Stimulated activated CD4-positive, alpha-beta T cell treated with anti-CD3 and anti-CD28 coated beads, Interleukin-12 subunit alpha, Interleukin-12 subunit beta, amount 100 ng/mL, for 4 hours (primary cell): ENCODE measurements at regions not wholly inside any gene's neighbourhood (a gene's known extent, or its start where the extent isn't known, plus 50 kb on each side); places are given as distances from the start of the nearest gene placed in this dataset.
"Not testable (repeated sequence)": the region's sequence is repeated elsewhere in the genome, so short reads cannot be mapped to it uniquely, and the experiment has no call there.

ENCODE experiments used
- DNase-seq: peaks from one replicate; pipeline ENCODE4 v3.0.0-alpha.2; 2020

DNA sequence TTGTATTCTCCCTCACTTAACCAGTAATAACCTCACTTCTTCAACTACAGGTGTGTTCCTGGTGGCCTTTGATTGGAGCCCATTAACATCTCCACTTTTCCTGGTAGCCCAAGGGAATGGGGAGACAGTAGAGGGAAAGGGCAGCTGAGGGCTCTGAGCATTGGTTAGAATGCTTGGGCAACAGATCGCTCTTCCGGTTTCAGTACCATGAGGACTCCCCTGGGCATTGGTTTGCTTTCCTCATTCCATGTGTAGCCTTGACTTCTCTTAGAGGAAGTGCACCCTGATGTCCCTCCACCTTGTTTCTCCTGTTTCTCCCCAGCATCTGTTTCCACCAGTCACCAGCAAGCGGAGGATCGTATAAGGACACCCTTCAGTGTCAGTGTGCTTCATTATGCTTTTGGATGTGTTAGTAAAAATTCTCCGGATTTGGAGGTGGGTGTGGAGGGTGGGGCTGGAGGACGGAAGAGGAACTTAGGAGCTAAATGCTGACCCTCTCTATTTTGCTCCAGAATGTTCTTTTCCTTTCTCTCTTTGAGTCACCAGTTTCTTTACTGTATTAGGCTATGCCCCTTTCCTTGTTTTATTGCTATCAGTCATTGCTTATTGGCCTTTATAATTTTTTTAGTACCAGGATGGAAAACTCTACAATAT is 50.6 kb upstream of the ZNG1B start:
- not testable (repeated sequence) for DNase-seq

DNA sequence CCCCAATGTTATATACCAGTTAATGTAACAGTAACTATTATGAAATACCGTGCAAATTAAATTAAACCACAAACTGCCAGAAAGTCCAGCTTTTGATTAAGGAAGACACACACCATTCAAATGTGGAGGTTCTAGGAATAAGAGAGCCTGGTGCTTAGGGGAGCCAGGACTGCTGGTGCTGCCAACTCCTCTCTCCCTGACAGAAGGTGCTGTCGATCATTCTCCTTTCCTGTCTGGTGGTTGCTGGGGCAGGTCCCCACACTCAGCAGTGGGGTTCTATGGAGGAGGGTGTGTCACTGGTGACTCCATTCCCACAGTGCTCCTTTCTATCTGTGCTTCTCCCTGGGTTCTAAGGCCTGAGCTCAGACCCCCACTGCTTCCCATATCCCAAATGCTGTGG is 57.9 kb upstream of the ZNG1B start:
- not testable (repeated sequence) for DNase-seq

DNA sequence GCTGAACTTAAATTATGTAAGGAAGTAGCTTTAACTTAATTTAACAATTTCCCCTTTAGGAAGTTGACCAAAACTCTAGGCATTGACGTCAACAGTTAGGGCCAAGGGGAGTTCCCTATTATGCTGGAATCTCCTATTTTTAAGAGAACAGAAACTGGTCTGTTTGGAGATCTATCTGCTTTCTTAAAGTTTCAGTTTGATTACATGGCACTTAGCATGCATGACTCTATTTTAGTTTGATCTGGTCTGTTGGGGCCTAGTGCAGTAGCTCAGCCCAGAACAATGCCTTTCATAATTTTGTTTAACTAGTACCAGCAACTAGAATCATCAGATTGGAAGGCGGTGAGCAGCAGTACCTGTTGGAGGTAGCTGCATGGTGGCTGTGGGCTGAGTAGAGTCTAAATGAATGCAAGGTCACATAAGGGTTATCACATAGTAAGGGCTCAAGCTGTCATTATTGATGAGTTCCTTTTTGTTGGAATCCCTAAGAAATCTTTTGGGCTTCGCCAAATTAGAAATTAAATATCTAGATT is 60.5 kb upstream of the ZNG1B start:
- DNase-seq: no peak

DNA sequence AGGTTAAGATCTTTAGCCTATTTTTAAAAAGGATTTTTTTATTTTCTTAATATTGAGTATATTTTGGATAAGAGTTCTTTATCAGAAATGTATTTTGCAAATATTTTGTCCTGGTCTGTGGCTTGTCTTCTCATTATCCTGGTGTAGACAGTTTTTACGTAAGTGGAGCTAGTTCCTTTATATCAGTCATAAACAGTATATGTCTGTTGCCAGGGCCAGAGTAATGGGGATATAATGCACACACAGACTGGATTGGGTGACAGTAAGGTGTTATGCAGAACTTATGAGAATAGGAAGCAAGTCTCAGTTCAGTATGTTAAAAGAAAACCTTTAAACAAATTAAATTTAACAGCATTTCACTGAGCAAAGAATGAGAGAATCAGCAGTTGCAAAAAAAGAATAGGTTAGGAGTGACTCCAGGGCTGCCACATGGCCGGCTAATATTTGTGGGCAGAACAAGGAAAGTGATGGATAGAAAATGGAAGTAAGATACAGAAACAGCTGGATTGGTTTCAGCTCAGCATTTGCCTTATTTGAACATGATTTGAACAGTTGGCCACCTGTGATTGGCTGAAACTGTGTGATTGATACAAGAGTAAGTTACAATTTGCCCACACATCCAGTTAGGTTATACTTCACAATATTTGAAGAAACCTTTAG is 61.1 kb upstream of the ZNG1B start:
- DNase-seq: no peak

DNA sequence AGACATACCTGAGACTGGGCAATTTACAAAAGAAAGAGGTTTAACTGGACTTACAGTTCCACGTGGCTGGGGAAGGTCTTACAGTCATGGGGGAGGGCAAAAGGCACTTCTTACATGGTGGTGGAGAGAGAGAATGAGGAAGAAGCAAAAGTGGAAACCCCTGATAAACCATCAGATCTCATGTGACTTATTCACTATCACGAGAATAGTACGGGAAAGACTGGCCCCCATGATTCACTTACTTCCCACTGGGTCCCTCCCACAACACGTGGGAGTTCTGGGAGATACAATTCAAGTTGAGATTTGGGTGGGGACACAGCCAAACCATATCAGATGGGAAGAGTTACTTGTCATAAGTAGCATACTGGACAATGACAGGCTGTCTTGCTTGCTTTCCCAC is 62.6 kb upstream of the ZNG1B start:
- DNase-seq: not testable (repeated sequence)

DNA sequence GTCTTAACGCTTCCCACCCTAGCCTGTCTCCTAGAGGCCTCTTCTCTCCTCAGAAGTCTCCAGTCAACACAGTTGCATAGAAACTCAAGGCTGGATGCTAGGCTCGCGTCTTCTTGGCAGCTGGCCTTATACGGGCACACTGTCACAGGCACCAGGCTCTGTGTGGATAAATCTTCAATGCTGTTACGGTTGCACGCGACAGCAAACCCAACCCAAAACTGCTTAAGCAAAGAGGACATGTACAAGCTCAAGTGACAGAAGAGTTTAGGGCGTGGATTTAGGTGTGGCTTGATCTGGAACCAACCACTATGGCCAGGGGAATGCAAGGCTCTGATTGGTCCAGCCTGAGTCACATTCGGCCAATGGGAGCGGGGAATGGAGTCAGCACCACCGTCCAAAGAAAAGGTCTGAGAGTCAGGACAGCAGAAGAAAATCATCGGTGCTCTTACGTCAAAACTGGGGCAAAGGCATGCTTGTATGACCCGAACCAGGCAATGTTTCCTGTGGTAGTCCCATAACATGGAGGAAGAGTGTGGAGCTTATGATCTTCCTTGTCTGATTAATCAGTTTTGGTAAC is 65.1 kb upstream of the ZNG1B start:
- not testable (repeated sequence) for DNase-seq

DNA sequence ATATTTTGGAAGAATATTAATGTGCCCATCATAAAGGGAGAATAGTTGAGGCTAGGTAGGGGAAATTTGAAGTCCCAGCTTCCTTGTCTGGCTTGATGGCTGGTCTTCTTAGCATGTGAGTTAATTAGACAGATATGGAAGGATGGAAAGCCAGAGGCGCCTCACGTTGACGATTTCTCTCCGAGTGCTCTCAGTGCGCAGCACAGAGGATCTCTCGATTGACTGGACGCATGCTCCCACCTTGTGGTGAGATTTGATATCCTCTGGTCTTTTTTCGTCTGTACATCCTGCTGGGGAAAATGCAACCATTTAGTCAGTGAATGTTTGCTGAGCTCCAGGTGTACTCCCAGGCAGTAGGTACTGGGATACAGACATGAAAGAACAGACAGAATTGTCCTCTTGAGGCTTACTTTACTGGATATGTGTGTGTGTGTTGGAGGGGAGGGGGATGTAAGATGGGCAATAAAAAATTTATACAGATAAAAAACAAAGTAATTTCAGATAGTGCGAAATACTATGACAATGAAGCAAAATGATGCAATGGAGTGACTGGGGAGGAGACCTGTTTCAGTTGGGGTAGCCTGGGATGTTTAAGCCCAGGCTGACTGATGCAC is 66.9 kb upstream of the ZNG1B start:
- DNase-seq: peak; percentile 49

DNA sequence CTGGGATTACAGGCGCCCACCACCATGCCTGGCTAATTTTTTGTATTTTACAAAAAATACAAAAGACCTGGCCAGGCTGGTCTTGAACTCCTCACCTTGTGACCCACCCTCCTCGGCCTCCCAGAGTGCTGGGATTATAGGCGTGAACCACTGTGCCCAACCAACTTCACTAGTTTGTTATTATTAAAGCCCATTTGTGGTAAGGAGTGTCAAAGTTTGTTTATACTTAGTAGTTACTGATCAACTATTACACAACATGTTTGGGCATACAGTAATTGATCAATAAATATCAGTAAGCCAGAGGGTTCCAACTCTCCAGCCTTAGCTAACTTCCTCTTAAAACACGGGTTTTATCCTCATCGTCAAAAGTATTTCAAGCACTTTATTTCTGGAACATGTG is 67.5 kb upstream of the ZNG1B start:
- DNase-seq: no peak

DNA sequence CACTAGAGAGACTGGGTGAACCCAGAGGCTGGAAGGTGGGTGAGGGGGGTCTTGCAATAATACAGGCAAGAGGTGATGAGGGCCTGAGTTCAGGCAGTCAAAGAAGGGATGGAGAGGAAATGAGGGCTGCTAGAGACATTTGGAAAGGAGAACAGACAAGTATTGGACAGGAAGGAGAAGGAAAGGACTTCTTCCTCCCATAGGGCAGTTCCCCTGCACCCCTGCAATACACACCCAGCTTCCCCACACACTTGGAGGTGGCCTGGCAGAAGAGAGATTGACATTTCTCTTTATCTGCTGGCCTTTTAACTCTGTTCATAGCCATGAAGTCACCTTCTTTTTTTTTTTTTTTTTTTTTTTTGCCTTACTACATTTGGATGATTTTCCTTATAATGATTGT is 68.9 kb upstream of the ZNG1B start:
- DNase-seq: not testable (repeated sequence)

DNA sequence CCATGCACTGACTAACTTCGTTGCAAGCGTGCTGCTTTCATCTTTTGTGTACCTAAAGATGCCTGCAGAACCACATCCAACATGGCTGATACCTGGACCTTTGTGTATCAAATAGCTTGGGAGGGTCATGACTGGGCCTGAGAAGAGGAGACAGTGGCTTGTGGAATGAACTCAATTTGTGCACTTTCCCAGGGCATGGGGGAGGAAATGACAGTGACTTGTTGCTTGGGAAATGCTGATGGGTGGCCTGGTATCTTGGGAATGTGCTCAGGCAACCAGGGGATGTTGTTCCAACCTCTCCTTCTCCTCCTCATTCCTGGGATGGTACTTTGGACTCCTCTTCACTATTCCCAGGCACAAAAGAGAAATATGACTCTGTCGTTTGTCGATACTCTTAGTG is 70.7 kb upstream of the ZNG1B start:
- not testable (repeated sequence) for DNase-seq

DNA sequence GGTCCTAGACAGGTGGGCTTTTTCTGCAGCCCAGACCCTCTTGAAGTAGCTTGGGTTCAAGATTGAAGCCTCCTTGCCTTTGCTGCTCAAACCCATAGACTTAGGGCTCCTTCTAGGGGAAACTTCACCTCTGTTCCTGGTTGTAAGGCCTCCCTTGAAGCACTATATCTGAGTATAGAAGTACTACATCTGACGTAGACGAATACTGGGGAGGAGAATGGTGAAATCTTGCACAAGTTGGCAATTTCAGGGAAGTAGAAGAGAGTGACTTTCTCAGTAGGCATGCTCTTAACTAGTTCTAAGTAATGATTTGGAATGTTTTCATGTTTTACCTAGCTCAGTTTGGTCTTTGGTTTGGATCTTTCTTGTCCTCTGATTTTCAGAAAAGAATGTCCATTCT is 71.7 kb upstream of the ZNG1B start:
- not testable (repeated sequence) for DNase-seq

DNA sequence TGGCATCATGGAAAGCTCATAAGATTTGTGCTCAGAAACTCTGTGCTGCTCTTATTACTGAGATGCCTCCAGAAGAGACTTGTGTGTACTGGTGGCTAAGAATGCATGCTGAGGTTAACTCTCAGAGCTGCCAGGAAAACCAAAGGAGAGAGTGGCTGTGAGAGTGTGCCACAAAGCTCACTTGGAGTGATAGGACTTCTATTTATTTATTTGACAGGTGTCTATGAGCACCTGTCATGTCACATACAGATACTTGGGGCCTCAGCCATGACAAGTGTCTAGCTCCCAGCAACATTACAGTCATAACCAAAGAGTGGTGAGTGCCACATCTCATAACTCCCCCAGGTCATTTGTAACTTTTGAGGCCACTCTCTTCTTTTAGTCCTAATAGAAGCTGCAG is 72.2 kb upstream of the ZNG1B start:
- not testable (repeated sequence) for DNase-seq

DNA sequence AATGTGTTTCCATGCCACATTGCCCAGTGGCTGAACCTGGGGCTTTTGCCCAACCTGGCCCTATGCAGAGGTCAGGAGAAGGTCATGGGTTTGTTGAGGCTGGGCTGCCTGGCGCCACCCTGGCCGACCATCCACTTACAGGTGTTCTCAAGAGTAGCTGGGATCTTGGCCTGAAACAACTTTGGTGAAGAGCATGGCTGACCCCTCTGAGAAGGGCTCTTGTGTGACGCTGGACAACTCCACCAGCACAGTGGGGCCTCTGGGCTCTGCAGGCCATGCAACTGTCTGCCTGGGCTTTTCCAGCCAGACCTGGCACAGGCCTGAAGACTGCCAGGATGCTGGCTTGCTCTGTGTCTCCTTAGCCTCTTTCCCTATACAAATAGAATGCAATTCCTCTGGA is 76.4 kb upstream of the ZNG1B start:
- no peak for DNase-seq

DNA sequence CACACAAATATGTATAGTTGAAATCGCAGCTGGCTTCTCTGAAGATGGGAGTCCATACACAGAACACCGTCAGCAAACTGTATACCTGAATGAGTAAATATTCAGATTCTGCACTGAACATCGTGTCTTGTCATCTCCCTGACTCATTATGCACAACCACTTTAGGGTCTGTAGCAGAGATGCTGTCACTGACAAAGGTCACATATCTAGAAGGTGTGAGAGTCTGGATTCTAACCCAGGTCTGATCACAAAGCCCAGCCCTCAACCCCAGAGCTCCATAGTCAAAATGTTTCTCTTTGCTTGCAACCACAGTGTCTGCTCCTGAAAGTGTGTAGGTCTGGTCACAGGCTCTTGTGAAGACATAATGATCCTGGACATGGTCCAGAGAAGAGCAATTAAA is 78.3 kb upstream of the PAX8 start:
- no peak for DNase-seq

DNA sequence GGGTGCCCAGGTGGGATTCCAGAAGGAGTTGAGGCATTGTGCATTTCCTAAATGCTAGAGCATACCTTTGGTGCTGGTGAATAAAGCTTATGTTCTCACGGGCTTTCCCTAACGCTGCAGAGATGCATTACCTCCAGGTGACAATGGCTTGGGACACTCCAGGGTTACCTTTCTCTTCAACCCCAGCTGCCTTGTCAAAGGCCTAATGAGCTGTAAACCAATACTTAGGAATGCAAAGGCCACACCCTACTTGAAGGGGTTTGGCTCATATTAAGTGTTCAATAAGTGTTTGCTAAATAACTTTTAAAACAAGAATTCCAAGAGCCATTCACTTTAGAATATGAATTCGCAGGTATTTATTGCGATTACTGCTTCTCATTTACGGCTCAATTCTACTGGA is 77.6 kb upstream of the PAX8 start:
- DNase-seq: not testable (repeated sequence)

DNA sequence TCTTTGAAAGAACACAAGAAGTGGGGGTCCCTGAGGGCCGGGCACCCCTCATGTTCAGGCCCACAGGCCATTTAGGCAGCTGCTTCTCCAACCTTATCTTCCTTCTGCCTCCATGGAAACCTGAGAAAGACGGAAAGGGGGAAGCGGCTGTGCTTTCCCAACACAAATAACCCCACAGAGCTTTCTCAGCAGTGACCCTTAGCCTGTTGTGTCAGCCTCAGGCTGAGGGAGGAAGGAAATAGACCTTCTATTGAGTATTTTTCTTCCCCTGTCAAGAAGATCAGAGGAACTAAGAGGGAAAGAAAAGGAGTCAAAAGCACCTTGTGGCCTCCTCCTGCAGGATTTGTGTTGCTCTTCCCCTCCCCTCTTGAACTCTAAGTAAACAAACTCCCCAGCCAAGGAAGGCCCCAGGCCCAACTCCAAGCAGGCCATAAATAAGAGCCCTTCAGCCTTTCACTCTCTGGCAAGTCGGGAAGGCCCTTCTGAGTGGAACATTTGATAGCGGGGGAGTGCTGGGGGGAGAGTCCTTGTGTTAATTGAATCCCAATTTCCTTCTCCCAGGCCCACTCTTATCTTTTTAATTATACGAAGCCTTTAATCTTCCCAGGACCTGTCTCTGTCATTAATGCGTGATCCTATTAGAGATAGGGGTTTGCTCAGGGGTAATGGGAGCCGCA is 76.8 kb upstream of the PAX8 start:
- not testable (repeated sequence) for DNase-seq

DNA sequence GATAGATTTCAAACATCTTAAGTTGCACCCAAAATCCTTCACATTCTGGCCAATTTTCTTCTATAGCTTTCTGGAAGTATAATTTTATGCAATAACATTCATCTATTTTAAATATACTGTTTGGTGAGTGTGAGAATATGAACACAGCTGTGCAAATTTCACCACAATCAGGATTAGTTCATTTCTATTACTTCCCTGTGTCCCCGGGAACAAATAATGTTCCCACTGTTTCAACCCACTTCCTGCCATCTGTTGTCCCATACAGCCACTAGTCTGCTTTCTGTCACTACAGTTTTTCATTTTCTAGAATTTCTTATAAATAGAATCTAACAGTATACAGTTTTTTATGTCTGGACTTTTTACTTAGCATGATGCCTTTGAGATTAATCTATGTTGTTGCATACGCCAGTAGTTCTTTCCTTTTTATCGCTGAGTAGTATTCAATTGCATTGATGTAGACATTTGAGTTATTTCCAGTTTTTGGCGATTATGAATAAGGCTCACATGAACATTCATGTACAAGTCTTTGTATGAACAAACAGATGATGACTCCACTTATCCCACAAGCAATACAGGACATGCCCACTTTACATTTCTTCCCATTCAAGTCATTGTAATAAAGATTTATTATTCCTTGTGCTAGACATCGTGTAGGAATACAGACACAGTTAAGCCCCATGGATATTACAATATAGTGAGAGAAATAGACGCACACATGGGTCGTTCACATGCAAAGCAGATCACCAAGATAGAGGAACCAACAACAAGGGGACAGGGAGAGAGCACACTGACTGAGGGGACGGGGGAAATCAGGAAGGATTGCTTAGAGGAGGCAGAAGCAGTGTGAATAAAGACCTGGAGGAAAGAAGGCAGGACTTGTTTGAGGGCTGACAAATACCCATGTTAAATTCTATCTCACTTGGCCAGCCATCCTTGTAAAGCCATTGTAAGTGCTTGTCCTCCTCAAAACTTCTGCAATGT is 72.9 kb upstream of the PAX8 start:
- no peak for DNase-seq

DNA sequence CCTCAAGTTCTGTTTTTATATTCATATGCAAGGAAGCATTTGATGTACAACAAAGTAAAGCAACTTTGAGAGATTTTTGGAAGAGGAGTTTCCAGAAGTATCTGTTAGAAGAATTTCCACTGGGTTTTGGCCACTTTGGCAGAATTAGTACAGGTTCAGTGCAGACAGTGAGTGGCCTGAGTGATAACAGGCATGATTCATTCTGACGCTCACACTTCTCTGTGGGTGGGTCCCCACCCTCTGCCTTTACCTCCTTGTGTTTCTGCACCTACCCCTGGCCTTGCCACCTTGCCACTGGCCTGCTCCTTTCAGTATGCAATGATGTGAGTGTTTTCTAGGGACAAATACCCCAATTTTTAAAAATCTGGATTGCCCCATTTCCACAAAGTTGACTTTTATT is 65.1 kb upstream of the PAX8 start:
- not testable (repeated sequence) for DNase-seq

DNA sequence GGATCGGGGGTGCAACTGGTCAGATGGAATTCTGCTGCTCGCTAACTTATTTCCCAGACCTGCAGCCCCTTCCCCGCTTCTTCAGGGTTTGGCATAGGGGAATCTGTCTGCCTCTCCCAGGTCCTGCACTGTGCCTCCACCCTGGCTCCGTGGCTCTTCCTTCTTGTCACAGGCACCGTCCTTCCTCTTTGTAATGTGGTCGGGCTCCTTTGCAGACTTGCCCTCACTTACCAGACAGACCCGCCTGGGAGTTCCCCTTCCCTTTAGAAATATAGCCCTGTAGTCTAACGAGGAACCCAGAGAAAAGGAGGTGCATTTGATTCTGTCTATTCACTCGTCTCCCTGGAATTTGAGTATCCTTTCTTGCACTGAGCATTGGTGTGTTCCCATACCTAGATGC is 63.9 kb upstream of the PAX8 start:
- DNase-seq: no peak

DNA sequence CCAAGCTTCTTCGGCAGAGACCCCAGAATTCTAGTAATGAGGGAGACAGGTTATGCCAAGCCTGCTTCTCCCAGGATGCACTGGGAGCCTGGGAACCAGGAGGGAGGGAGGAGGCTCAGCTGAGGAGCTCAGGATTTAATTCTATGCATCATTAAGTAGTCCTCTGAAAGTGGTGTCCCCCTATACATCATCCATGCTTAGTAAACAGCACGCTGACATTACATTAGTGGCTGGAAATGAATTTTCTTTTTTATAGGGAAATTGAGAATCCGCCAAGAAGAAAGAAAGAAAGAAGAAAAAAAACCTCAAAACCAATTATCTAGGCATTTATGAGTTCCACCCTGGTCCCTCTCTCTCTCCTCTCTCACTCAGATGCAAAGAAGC is 63.1 kb upstream of the PAX8 start:
- DNase-seq: not testable (repeated sequence)

DNA sequence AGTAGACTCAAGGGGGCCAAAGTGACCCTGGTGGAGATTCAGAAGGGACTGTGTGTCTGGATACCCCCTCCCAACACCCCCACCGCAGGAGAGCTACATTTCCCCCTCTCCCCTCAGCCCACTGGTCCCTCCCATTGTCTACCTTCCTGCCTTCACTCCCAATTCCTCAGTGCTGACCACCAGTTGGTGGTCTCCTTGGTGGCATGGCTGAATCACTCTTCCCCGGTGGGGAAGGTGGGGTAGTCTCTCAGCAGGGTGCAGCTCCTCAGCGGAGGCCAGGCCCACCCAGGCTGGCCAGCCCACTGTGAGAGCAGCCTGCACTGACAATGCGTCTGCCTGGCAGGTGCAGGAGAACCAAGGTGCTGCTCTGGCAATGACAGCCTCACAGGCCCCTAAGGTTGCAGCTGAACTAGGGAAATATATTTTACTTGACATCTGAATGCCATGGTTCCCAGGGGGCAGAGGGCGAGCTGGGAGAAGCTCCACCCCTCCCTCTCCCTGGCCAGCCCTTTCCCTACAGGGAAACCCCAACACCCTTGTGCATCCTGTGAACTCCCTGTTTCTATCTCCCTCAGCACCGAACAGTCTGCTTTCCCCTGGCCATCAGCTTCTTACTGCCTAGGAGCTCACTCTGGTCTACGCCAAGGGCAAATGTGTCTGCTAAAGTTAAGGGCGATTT is 62.6 kb upstream of the PAX8 start:
- DNase-seq: no peak
